ENCODE measurements at regions not wholly inside any gene's neighbourhood (a gene's known extent, or its start where the extent isn't known, plus 50 kb on each side); places are given as distances from the start of the nearest gene placed in this dataset.

DNA sequence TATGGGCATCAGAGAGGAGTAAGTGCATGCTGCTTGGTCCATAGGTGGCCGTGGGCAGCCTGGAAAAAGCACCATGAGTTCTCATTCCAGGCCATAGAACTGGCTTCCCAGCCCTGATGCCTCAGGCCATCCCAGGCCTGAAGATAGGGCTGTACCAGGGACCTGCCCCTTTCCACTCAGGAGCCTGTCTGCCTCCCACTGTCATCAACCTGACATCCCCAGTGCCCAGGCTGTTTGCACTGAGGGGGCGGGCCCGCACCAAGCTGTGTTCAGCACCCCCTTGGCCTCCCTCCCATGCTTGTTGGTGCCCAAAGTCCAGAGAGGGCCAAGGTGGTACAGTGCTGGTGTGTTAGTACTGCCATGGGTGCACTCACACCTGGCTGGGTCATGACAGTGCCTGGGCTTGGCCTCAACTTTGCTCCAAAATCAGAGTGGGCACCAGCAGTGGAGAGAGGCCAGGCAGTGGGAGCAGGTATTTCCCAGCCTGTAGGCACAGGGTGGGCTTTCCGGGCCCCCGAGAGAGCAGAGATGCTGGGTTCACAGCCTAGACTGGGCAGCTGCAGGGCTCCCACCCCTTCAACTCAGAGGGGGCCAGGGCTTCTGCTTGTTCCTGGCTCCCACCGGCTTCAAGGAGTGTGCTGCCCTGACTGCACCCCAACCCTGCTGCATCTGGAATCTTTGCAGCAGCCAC, 556.1 kb downstream of the SI start:
- no peak for DNase-seq
- H3K27me3 ChIP-seq (ENCODE audit: low read depth) = no peaks in the 10 kb centered on the region
- no peak overlapping the region for H3K27ac ChIP-seq (replicated peaks)
- peaks cover 52% of the 10 kb centered on the region for H3K9me3 ChIP-seq (replicated peaks)
- no peaks in the 10 kb centered on the region for H3K4me1 ChIP-seq
- no peak overlapping the region for H3K4me3 ChIP-seq
- intact Hi-C loops (cut with micrococcal nuclease) = no loop called here
- TF ChIP-seq, protein P1, sequence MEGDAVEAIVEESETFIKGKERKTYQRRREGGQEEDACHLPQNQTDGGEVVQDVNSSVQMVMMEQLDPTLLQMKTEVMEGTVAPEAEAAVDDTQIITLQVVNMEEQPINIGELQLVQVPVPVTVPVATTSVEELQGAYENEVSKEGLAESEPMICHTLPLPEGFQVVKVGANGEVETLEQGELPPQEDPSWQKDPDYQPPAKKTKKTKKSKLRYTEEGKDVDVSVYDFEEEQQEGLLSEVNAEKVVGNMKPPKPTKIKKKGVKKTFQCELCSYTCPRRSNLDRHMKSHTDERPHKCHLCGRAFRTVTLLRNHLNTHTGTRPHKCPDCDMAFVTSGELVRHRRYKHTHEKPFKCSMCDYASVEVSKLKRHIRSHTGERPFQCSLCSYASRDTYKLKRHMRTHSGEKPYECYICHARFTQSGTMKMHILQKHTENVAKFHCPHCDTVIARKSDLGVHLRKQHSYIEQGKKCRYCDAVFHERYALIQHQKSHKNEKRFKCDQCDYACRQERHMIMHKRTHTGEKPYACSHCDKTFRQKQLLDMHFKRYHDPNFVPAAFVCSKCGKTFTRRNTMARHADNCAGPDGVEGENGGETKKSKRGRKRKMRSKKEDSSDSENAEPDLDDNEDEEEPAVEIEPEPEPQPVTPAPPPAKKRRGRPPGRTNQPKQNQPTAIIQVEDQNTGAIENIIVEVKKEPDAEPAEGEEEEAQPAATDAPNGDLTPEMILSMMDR (IDR thresholded peaks at IDR 0.05; ENCODE audit: borderline replicate concordance) = no peak
- H3K36me3 ChIP-seq = no peaks in the 10 kb centered on the region

- intact Hi-C loops (cut with micrococcal nuclease) = no loop called here
- H3K36me3 ChIP-seq = no peaks in the 10 kb centered on the region
- no peak overlapping the region for H3K4me3 ChIP-seq
- TF ChIP-seq, protein P1 (IDR thresholded peaks at IDR 0.05; ENCODE audit: borderline replicate concordance) = no peak
- no peak overlapping the region for H3K27ac ChIP-seq (replicated peaks)
- no peaks in the 10 kb centered on the region for H3K27me3 ChIP-seq (ENCODE audit: low read depth)
- no peaks in the 10 kb centered on the region for H3K4me1 ChIP-seq
- H3K9me3 ChIP-seq (replicated peaks) = peaks cover 56% of the 10 kb centered on the region
- no peak for DNase-seq
Observed at GRCh38 chr3:164521644-164522043, 556.7 kb downstream of the SI start.

DNA sequence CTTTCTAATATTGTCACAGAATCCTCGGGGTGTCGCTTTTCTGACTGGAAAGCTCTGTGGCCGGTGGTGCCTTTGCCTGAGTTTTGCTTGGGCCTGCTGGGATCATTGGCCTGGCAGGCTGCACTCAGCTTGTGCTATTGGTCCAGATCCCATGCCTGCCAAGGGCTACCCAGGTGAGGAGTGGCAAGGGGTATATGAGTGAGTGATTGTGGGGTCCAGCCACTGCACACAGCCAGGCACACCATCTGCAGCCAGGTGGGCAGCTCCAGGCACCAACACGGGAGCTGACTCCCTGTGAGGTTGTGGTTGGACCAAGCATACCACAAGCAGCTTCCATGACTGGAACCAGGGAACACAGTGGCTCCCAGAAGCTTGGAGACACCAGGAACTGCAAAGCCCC, 557.2 kb downstream of the SI start:
- DNase-seq = no peak
- no peaks in the 10 kb centered on the region for H3K27me3 ChIP-seq (ENCODE audit: low read depth)
- H3K36me3 ChIP-seq = no peaks in the 10 kb centered on the region
- H3K4me3 ChIP-seq = no peak overlapping the region
- H3K9me3 ChIP-seq (replicated peaks) = peaks cover 56% of the 10 kb centered on the region
- no peaks in the 10 kb centered on the region for H3K4me1 ChIP-seq
- TF ChIP-seq, protein P1 (IDR thresholded peaks at IDR 0.05; ENCODE audit: borderline replicate concordance) = no peak
- intact Hi-C loops (cut with micrococcal nuclease) = no loop called here
- no peak overlapping the region for H3K27ac ChIP-seq (replicated peaks)

DNA sequence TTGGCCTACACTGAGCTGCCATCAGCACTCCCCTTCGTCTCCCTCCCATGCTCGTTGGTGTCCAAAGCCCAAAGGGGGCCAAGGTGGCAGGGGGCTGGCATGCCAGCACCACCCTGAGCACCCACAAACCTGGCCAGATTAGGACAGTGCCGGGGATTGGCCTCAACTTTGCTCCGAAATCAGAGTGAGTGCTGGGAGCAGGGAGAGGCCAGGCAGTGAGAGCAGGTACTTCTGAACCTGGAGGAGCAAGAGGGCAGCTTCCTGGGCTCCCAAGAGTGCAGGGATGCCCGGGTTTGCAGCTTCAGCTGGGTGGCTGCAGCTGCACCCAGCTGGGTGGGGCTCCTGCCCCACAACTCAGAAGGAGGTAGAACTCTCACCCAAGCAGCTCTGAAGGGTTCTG, 563.0 kb downstream of the SI start:
- TF ChIP-seq, protein P1 (IDR thresholded peaks at IDR 0.05; ENCODE audit: borderline replicate concordance) = no peak
- intact Hi-C loops (cut with micrococcal nuclease) = no loop called here
- Histone ChIP-seq H3K9me3 (replicated peaks) (peaks cover 55% of the 10 kb centered on the region), H3K36me3 (no peaks in the 10 kb centered on the region), H3K4me1 (no peaks in the 10 kb centered on the region), H3K27me3 (ENCODE audit: low read depth) (no peaks in the 10 kb centered on the region), H3K4me3 (no peak overlapping the region), H3K27ac (replicated peaks) (no peak overlapping the region)
- no peak for DNase-seq

GRCh38 chr3:164514576-164514975, 563.7 kb downstream of the SI start:
- intact Hi-C loops (cut with micrococcal nuclease) = no loop called here
- no peak overlapping the region for H3K27ac ChIP-seq (replicated peaks)
- H3K4me1 ChIP-seq = no peaks in the 10 kb centered on the region
- TF ChIP-seq, protein P1 (IDR thresholded peaks at IDR 0.05; ENCODE audit: borderline replicate concordance) = no peak
- peaks cover 50% of the 10 kb centered on the region for H3K9me3 ChIP-seq (replicated peaks)
- H3K27me3 ChIP-seq (ENCODE audit: low read depth) = no peaks in the 10 kb centered on the region
- H3K36me3 ChIP-seq = no peaks in the 10 kb centered on the region
- no peak for DNase-seq
- H3K4me3 ChIP-seq = no peak overlapping the region
